ENCODE measurements at regions not wholly inside any gene's neighbourhood (a gene's known extent, or its start where the extent isn't known, plus 50 kb on each side); places are given as distances from the start of the nearest gene placed in this dataset.

- TF ChIP-seq CTCF (IDR thresholded peaks at IDR 0.05; ENCODE audit: low read length) (no peak), EZH2 (optimal IDR thresholded peaks at IDR 0.05; ENCODE audit: low read depth, low read length) (no peak)
Measured at GRCh38 chr22:49062802-49063544, 764.7 kb downstream of the BRD1 start.

Data from MM.1S (cell line).